Sigmoid colon (tissue), 6 donors: ENCODE measurements at regions not wholly inside any gene's neighbourhood (a gene's known extent, or its start where the extent isn't known, plus 50 kb on each side); places are given as distances from the start of the nearest gene placed in this dataset.
A peak's percentile ranks its signal among the peaks of the same experiment; 100 is the strongest.
"Not testable (repeated sequence)": the region's sequence is repeated elsewhere in the genome, so short reads cannot be mapped to it uniquely, and the experiment has no call there.

Experiments
- DNase-seq: peaks from one replicate; pipeline ENCODE4 v3.0.0-alpha.2; 2019
- H3K27ac ChIP-seq, 4 donors: fragments of 200-600 bp; sonication (generic); one replicate each; pipeline ENCODE4 v1.5.1; 2016 to 2019; ENCODE audit warnings: mild to moderate bottlenecking in 1 of 4
- H3K27me3 ChIP-seq, 3 donors: fragments of 200-600 bp; sonication (generic); one replicate each; pipeline ENCODE4 v1.5.1; 2019; ENCODE audit warnings: mild to moderate bottlenecking in 1 of 3
- H3K36me3 ChIP-seq, 4 donors: fragments of 200-600 bp; sonication (generic); one replicate each; pipeline ENCODE4 v1.5.1; 2016 to 2019
- H3K4me1 ChIP-seq, 4 donors: fragments of 200-600 bp; sonication (generic); one replicate each; pipeline ENCODE4 v1.5.1; 2017 to 2019
- H3K4me3 ChIP-seq, 4 donors: fragments of 200-600 bp; sonication (generic); one replicate each; pipeline ENCODE4 v1.5.1; 2017 to 2019; ENCODE audit warnings: mild to moderate bottlenecking in 2 of 4, moderate library complexity in 1 of 4
- H3K9me3 ChIP-seq, 4 donors: fragments of 200-600 bp in 3 of 4; sonication (generic) in 3 of 4; one replicate each; pipeline versions ENCODE4 v1.5.1 to v1.6.1; 2013 to 2019
- CTCF ChIP-seq, 4 experiments: fragments of 450-650 bp in 3 of 4; fragments of 200-600 bp in 1 of 4; IDR thresholded peaks; one replicate each; pipeline ENCODE4 v1.5.1; 2016 to 2019; ENCODE audit warnings: antibody characterized with exemption in 4 of 4, mild to moderate bottlenecking in 3 of 4, moderate library complexity in 2 of 4
- EP300 ChIP-seq, 4 donors: sonication (generic); formaldehyde crosslinking; IDR thresholded peaks; one replicate each; pipeline ENCODE4 v1.6.1; 2017; ENCODE audit warnings: antibody characterized with exemption in 4 of 4
- POLR2A ChIP-seq, 2 donors: fragments of 450-650 bp; IDR thresholded peaks; one replicate each; pipeline ENCODE4 v1.6.1; 2016; ENCODE audit warnings: antibody characterized with exemption in 2 of 2, mild to moderate bottlenecking in 2 of 2, moderate library complexity in 2 of 2
- POLR2AphosphoS5 ChIP-seq, 4 donors: sonication (generic); formaldehyde crosslinking; IDR thresholded peaks; one replicate each; pipeline ENCODE4 v1.6.1; 2017; ENCODE audit warnings: antibody characterized with exemption in 4 of 4
- WGBS, 2 donors: extraction: QIAGEN DNeasy Blood & Tissue Kit; methylation state at CpG; one replicate each; pipeline ENCODE4 v1.1.7; 2013; 5-methylcytosine and 5-hydroxymethylcytosine counted together
- intact Hi-C: fragments of 100-400 bp; cut with DNase I; formaldehyde crosslinking; loops from one replicate; pipeline ENCODE4 v1.15.1; 2023
- donor health status: healthy with polysubstance abuse.
- donor health status: healthy.

GRCh38 chr11:22543261-22543660, 82.4 kb downstream of the FANCF start:
- no peaks in the 10 kb centered on the region for H3K9me3 ChIP-seq
- H3K27me3 ChIP-seq: no peaks in the 10 kb centered on the region
- TF ChIP-seq POLR2A (IDR thresholded peaks at IDR 0.05): no peak
- TF ChIP-seq POLR2AphosphoS5 (IDR thresholded peaks at IDR 0.05): no peak
- TF ChIP-seq CTCF (IDR thresholded peaks at IDR 0.05): no peak
- TF ChIP-seq EP300 (IDR thresholded peaks at IDR 0.05): no peak
- H3K4me3 ChIP-seq: no peak overlapping the region
- intact Hi-C loops: no loop called here
- no peak overlapping the region for H3K27ac ChIP-seq
- H3K4me1 ChIP-seq: no peaks in the 10 kb centered on the region
- no peaks in the 10 kb centered on the region for H3K36me3 ChIP-seq
- no peak for DNase-seq
- 59 to 62% methylated on average over 4 of the region's 4 CpGs for WGBS, 2 donors

- H3K27me3 ChIP-seq: no peaks in the 10 kb centered on the region
- H3K36me3 ChIP-seq: no peaks in the 10 kb centered on the region
- TF ChIP-seq POLR2AphosphoS5 (IDR thresholded peaks at IDR 0.05): no peak
- TF ChIP-seq EP300 (IDR thresholded peaks at IDR 0.05): no peak
- TF ChIP-seq POLR2A (IDR thresholded peaks at IDR 0.05): no peak
- TF ChIP-seq CTCF (IDR thresholded peaks at IDR 0.05): peak in 1 of 4 experiments; percentile 24
- intact Hi-C loops: no loop called here
- no peak overlapping the region for H3K27ac ChIP-seq
- H3K4me3 ChIP-seq: no peak overlapping the region
- no peak for DNase-seq
- no peaks in the 10 kb centered on the region for H3K4me1 ChIP-seq
- no peaks in the 10 kb centered on the region for H3K9me3 ChIP-seq
These were observed 85.8 kb downstream of the FANCF start for GRCh38 chr11:22539821-22540256.

- Histone ChIP-seq H3K4me1 (no peaks in the 10 kb centered on the region), H3K4me3 (no peak overlapping the region), H3K27ac (no peak overlapping the region), H3K27me3 (no peaks in the 10 kb centered on the region), H3K36me3 (no peaks in the 10 kb centered on the region), H3K9me3 (no peaks in the 10 kb centered on the region)
- DNase-seq: no peak
- 1 to 36% methylated on average over 1 of the region's 1 CpG for WGBS, 2 donors
- TF ChIP-seq POLR2AphosphoS5 (IDR thresholded peaks at IDR 0.05) (no peak), POLR2A (IDR thresholded peaks at IDR 0.05) (no peak), CTCF (IDR thresholded peaks at IDR 0.05) (no peak), EP300 (IDR thresholded peaks at IDR 0.05) (no peak)
- intact Hi-C loops: no loop called here
These were observed 89.6 kb downstream of the FANCF start for GRCh38 chr11:22536071-22536470.

GRCh38 chr11:22528612-22529429, 96.8 kb downstream of the FANCF start:
- H3K4me3 ChIP-seq, intact Hi-C loops: not testable (repeated sequence)

GRCh38 chr11:22522225-22522624, 103.4 kb downstream of the FANCF start:
- TF ChIP-seq POLR2A (IDR thresholded peaks at IDR 0.05): no peak
- Histone ChIP-seq H3K9me3 (no peaks in the 10 kb centered on the region), H3K27me3 (no peaks in the 10 kb centered on the region), H3K36me3 (no peaks in the 10 kb centered on the region), H3K4me3 (no peak overlapping the region), H3K4me1 (no peaks in the 10 kb centered on the region), H3K27ac (no peak overlapping the region)
- no peak for DNase-seq
- intact Hi-C loops: no loop called here
- WGBS, 2 donors: 35 to 63% methylated on average over 2 of the region's 2 CpGs

More at GRCh38 chr11:22528612-22529429, 96.8 kb downstream of the FANCF start:
- H3K9me3 ChIP-seq, DNase-seq, H3K27ac ChIP-seq, H3K4me1 ChIP-seq, H3K36me3 ChIP-seq, H3K27me3 ChIP-seq: not testable (repeated sequence)
- WGBS, 2 donors: 66 to 69% methylated on average over 28 of the region's 28 CpGs

- no peak for TF ChIP-seq CTCF (IDR thresholded peaks at IDR 0.05)
- DNase-seq: no peak
- intact Hi-C loops: no loop called here
- Histone ChIP-seq H3K27me3 (no peaks in the 10 kb centered on the region), H3K4me3 (no peak overlapping the region), H3K36me3 (no peaks in the 10 kb centered on the region), H3K9me3 (no peaks in the 10 kb centered on the region), H3K4me1 (no peaks in the 10 kb centered on the region), H3K27ac (no peak overlapping the region)
- 39 to 66% methylated on average over 2 of the region's 2 CpGs for WGBS, 2 donors
These were observed 104.4 kb downstream of the FANCF start for GRCh38 chr11:22521226-22521625.
